H1 (cell line): ENCODE measurements at regions not wholly inside any gene's neighbourhood (a gene's known extent, or its start where the extent isn't known, plus 50 kb on each side); places are given as distances from the start of the nearest gene placed in this dataset.

Experiments used
- BCL11A ChIP-seq, 2 experiments: IDR thresholded peaks; one replicate each; pipeline ENCODE4 v1.6.1; 2011; ENCODE audit warnings: low read depth in 2 of 2, low read length in 2 of 2, mild to moderate bottlenecking in 2 of 2
- BRCA1 ChIP-seq: IDR thresholded peaks from 2 replicates; pipeline ENCODE4 v1.6.1; 2012; ENCODE audit warnings: low read depth, low read length, improper control_type of control experiment
- EZH2 ChIP-seq: fragments of 200-600 bp; sonication (generic); IDR thresholded peaks from 2 replicates; pipeline ENCODE4 v1.7.1; 2012; ENCODE audit warnings: low read depth, mild to moderate bottlenecking, moderate library complexity, low read length, inconsistent platforms; ENCODE audit not compliant: severe bottlenecking
- SP4 ChIP-seq: IDR thresholded peaks from 2 replicates; pipeline ENCODE4 v1.6.1; 2012; ENCODE audit warnings: low read length, inconsistent platforms
- TEAD4 ChIP-seq: IDR thresholded peaks from 2 replicates; pipeline ENCODE4 v1.6.1; 2012; ENCODE audit warnings: low read depth, low read length, inconsistent platforms, mixed read lengths
- ZNF274 ChIP-seq: IDR thresholded peaks from 2 replicates; pipeline ENCODE4 v1.7.0; 2012; ENCODE audit warnings: low read length, borderline replicate concordance; ENCODE audit errors: extremely low read depth
- TF ChIP-seq, protein P1 (sequence below): fragments of 300-600 bp; sonication (generic); IDR thresholded peaks from 2 replicates; pipeline ENCODE4 v1.7.1; 2012; ENCODE audit warnings: low read length, moderate library complexity, mild to moderate bottlenecking, inconsistent platforms; ENCODE audit not compliant: insufficient replicate concordance

DNA sequence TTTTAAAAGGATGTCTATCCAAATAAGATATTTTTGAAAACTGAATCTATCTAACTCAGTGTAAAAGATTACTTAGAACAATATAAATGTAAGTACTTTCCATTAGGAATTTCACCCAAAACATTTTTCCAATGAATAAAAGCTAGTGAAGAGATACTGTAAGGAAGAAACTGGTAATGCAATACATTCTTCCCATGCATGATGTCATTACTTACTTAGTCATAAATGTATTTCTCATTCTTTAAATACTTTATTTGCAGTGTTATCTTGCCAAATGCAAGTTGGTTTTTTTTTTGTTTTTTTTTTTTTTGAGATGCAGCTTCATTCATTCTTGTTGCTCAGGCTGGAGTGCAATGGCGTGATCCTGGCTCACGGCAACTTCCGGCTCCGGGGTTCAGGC, 265.6 kb downstream of the PHF14 start (continued):
- TF ChIP-seq, protein P1, sequence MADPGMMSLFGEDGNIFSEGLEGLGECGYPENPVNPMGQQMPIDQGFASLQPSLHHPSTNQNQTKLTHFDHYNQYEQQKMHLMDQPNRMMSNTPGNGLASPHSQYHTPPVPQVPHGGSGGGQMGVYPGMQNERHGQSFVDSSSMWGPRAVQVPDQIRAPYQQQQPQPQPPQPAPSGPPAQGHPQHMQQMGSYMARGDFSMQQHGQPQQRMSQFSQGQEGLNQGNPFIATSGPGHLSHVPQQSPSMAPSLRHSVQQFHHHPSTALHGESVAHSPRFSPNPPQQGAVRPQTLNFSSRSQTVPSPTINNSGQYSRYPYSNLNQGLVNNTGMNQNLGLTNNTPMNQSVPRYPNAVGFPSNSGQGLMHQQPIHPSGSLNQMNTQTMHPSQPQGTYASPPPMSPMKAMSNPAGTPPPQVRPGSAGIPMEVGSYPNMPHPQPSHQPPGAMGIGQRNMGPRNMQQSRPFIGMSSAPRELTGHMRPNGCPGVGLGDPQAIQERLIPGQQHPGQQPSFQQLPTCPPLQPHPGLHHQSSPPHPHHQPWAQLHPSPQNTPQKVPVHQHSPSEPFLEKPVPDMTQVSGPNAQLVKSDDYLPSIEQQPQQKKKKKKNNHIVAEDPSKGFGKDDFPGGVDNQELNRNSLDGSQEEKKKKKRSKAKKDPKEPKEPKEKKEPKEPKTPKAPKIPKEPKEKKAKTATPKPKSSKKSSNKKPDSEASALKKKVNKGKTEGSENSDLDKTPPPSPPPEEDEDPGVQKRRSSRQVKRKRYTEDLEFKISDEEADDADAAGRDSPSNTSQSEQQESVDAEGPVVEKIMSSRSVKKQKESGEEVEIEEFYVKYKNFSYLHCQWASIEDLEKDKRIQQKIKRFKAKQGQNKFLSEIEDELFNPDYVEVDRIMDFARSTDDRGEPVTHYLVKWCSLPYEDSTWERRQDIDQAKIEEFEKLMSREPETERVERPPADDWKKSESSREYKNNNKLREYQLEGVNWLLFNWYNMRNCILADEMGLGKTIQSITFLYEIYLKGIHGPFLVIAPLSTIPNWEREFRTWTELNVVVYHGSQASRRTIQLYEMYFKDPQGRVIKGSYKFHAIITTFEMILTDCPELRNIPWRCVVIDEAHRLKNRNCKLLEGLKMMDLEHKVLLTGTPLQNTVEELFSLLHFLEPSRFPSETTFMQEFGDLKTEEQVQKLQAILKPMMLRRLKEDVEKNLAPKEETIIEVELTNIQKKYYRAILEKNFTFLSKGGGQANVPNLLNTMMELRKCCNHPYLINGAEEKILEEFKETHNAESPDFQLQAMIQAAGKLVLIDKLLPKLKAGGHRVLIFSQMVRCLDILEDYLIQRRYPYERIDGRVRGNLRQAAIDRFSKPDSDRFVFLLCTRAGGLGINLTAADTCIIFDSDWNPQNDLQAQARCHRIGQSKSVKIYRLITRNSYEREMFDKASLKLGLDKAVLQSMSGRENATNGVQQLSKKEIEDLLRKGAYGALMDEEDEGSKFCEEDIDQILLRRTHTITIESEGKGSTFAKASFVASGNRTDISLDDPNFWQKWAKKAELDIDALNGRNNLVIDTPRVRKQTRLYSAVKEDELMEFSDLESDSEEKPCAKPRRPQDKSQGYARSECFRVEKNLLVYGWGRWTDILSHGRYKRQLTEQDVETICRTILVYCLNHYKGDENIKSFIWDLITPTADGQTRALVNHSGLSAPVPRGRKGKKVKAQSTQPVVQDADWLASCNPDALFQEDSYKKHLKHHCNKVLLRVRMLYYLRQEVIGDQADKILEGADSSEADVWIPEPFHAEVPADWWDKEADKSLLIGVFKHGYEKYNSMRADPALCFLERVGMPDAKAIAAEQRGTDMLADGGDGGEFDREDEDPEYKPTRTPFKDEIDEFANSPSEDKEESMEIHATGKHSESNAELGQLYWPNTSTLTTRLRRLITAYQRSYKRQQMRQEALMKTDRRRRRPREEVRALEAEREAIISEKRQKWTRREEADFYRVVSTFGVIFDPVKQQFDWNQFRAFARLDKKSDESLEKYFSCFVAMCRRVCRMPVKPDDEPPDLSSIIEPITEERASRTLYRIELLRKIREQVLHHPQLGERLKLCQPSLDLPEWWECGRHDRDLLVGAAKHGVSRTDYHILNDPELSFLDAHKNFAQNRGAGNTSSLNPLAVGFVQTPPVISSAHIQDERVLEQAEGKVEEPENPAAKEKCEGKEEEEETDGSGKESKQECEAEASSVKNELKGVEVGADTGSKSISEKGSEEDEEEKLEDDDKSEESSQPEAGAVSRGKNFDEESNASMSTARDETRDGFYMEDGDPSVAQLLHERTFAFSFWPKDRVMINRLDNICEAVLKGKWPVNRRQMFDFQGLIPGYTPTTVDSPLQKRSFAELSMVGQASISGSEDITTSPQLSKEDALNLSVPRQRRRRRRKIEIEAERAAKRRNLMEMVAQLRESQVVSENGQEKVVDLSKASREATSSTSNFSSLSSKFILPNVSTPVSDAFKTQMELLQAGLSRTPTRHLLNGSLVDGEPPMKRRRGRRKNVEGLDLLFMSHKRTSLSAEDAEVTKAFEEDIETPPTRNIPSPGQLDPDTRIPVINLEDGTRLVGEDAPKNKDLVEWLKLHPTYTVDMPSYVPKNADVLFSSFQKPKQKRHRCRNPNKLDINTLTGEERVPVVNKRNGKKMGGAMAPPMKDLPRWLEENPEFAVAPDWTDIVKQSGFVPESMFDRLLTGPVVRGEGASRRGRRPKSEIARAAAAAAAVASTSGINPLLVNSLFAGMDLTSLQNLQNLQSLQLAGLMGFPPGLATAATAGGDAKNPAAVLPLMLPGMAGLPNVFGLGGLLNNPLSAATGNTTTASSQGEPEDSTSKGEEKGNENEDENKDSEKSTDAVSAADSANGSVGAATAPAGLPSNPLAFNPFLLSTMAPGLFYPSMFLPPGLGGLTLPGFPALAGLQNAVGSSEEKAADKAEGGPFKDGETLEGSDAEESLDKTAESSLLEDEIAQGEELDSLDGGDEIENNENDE = no peak
- TF ChIP-seq SP4 = no peak
- no peak for TF ChIP-seq BCL11A (IDR thresholded peaks at IDR 0.05; ENCODE audit: low read depth in 2 of 2, low read length in 2 of 2)
- TF ChIP-seq BRCA1 = no peak
- no peak for TF ChIP-seq EZH2
- TF ChIP-seq ZNF274 = no peak
- no peak for TF ChIP-seq TEAD4
- TF ChIP-seq, all 59 proteins: peak for 0
